GM23338 (cell line): ENCODE measurements at regions not wholly inside any gene's neighbourhood (a gene's known extent, or its start where the extent isn't known, plus 50 kb on each side); places are given as distances from the start of the nearest gene placed in this dataset.

ENCODE experiments used
- ATAC-seq: fragments of 200-7000 bp; cut with Tn5 transposase; 3 replicates; pipeline ENCODE4 v1.9.1; 2020
- DNase-seq: peaks from one replicate; pipeline ENCODE4 v3.0.0-alpha.2; 2015; ENCODE audit warnings: low spot score
- H2AFZ ChIP-seq: fragments of 200-600 bp; sonication (generic); 2 replicates; pipeline ENCODE4 v1.8.0; 2016; ENCODE audit warnings: antibody characterized with exemption, mild to moderate bottlenecking, moderate library complexity
- H3F3A ChIP-seq: fragments of 200-600 bp; sonication (generic); replicated peaks from 2 replicates; pipeline ENCODE4 v1.8.0; 2017; ENCODE audit warnings: antibody characterized with exemption, mixed run types, low read depth
- H3K27ac ChIP-seq: fragments of 200-600 bp; sonication (generic); 2 replicates; pipeline ENCODE4 v1.6.1; 2016; ENCODE audit warnings: low read depth
- H3K27me3 ChIP-seq: fragments of 200-600 bp; sonication (generic); 2 replicates; pipeline ENCODE4 v1.8.0; 2016; ENCODE audit warnings: mild to moderate bottlenecking, mixed run types, moderate library complexity; ENCODE audit not compliant: insufficient read depth
- H3K36me3 ChIP-seq: fragments of 200-600 bp; sonication (generic); 2 replicates; pipeline ENCODE4 v1.8.0; 2016; ENCODE audit warnings: mild to moderate bottlenecking; ENCODE audit not compliant: insufficient read depth
- H3K4me1 ChIP-seq: fragments of 200-600 bp; sonication (generic); 2 replicates; pipeline ENCODE4 v1.8.0; 2016; ENCODE audit warnings: mild to moderate bottlenecking, moderate library complexity; ENCODE audit not compliant: insufficient read depth
- H3K4me2 ChIP-seq: fragments of 200-600 bp; sonication (generic); 2 replicates; pipeline ENCODE4 v1.7.1; 2017; ENCODE audit warnings: mixed run types
- H3K4me3 ChIP-seq: fragments of 200-600 bp; sonication (generic); 2 replicates; pipeline ENCODE4 v1.6.1; 2016; ENCODE audit warnings: mixed run types
- H3K79me2 ChIP-seq: fragments of 200-600 bp; sonication (generic); replicated peaks from 2 replicates; pipeline ENCODE4 v1.8.0; 2017; ENCODE audit warnings: mild to moderate bottlenecking; ENCODE audit not compliant: insufficient read depth
- H3K9me2 ChIP-seq: fragments of 200-600 bp; sonication (generic); 2 replicates; pipeline ENCODE4 v1.8.0; 2017; ENCODE audit not compliant: insufficient read depth
- H4K20me1 ChIP-seq: fragments of 200-600 bp; sonication (generic); replicated peaks from 2 replicates; pipeline ENCODE4 v1.8.0; 2017; ENCODE audit warnings: mild to moderate bottlenecking; ENCODE audit not compliant: insufficient read depth
- H3K27ac Mint-ChIP-seq: 2 replicates; pipeline ENCODE4 v1.8.0; 2020; ENCODE audit warnings: inconsistent platforms, mild to moderate bottlenecking, moderate library complexity, mixed read lengths
- H3K27me3 Mint-ChIP-seq: 3 replicates; pipeline ENCODE4 v1.8.0; 2022; ENCODE audit warnings: low read depth, mild to moderate bottlenecking, moderate library complexity, mixed read lengths, inconsistent platforms; ENCODE audit not compliant: insufficient read depth, poor library complexity
- H3K36me3 Mint-ChIP-seq: 3 replicates; pipeline ENCODE4 v1.8.0; 2021; ENCODE audit warnings: low read depth, mild to moderate bottlenecking, inconsistent platforms, moderate library complexity, mixed read lengths
- H3K4me1 Mint-ChIP-seq: 3 replicates; pipeline ENCODE4 v1.8.0; 2020; ENCODE audit warnings: mild to moderate bottlenecking, inconsistent platforms, mixed read lengths
- H3K4me3 Mint-ChIP-seq: 3 replicates; pipeline ENCODE4 v1.8.0; 2021; ENCODE audit warnings: moderate library complexity, mild to moderate bottlenecking, inconsistent platforms, mixed read lengths
- H3K9me3 Mint-ChIP-seq: 3 replicates; pipeline ENCODE4 v1.8.0; 2020; ENCODE audit warnings: moderate library complexity, mild to moderate bottlenecking, inconsistent platforms, mixed read lengths
- EZH2 ChIP-seq: fragments of 200-600 bp; sonication (generic); IDR thresholded peaks from one replicate; pipeline ENCODE4 v1.8.0; 2017; ENCODE audit warnings: antibody characterized with exemption, mild to moderate bottlenecking, low read depth; ENCODE audit not compliant: unreplicated experiment
- EZH2phosphoT487 ChIP-seq: fragments of 200-600 bp; sonication (generic); IDR thresholded peaks from one replicate; pipeline ENCODE4 v1.8.1; 2018; ENCODE audit warnings: antibody characterized with exemption; ENCODE audit not compliant: unreplicated experiment
- JUNB ChIP-seq: IDR thresholded peaks from one replicate; pipeline ENCODE4 v1.6.1; 2016; ENCODE audit warnings: antibody characterized with exemption; ENCODE audit not compliant: unreplicated experiment
- NANOG ChIP-seq: IDR thresholded peaks from 2 replicates; pipeline ENCODE4 v1.6.1; 2016; ENCODE audit warnings: antibody characterized with exemption, borderline replicate concordance
- POLR2AphosphoS5 ChIP-seq: IDR thresholded peaks from 2 replicates; pipeline ENCODE4 v1.6.1; 2016; ENCODE audit warnings: antibody characterized with exemption, low read depth
- STAT1 ChIP-seq: IDR thresholded peaks from one replicate; pipeline ENCODE4 v1.6.1; 2016; ENCODE audit warnings: antibody characterized with exemption; ENCODE audit not compliant: unreplicated experiment
- ZNF114 ChIP-seq: fragments of 250-450 bp; sonication (Bioruptor Pico); IDR thresholded peaks from 2 replicates; pipeline ENCODE4 v1.5.0; 2020; ENCODE audit warnings: mild to moderate bottlenecking, moderate library complexity
- ZNF331 ChIP-seq: fragments of 250-450 bp; sonication (Bioruptor Pico); IDR thresholded peaks from 2 replicates; pipeline ENCODE4 v1.5.0; 2020; ENCODE audit warnings: low read depth, mild to moderate bottlenecking, moderate library complexity
- TF ChIP-seq, protein P1 (sequence below): IDR thresholded peaks from 2 replicates; pipeline ENCODE4 v1.6.1; 2016; ENCODE audit warnings: antibody characterized with exemption
- TF ChIP-seq, protein P2 (sequence below), 2 experiments: fragments of 200-600 bp in 1 of 2; sonication (generic) in 1 of 2; conservative IDR thresholded peaks; 2 replicates each; pipeline versions ENCODE4 v1.5.1 to v1.6.1; 2016 to 2017; ENCODE audit warnings: antibody characterized with exemption in 2 of 2, low read depth in 2 of 2, mild to moderate bottlenecking in 2 of 2, moderate library complexity in 1 of 2
- TF ChIP-seq, protein P3 (sequence below): IDR thresholded peaks from one replicate; pipeline ENCODE4 v1.6.1; 2018; ENCODE audit warnings: antibody characterized with exemption; ENCODE audit not compliant: unreplicated experiment

DNA sequence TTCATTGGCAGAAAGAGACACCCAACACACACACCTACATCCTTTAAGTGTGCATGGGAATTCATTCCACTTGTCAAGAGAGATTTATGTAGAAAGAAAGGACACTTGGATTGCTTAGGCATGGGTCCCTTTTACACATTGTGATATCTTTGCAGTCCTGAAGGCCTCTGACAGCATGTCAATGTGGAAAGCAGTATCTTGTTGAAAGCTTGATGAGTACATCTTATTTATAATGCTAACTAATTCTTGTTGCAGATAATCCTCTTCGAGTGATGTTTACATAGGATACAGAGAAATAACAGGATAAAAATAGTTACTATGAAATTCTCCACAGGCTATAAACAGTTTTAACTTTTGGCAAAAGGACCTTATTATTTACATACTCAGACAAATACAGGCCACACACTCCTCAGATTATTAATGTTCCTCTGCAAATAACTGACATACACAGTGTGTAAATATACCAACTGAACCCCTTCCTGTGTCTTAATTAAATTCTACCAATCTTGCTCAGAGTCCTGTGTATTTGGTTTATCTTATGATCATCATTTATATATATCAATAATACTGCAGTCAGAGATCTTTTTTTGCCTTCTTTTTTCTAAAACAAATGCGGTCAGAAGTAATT is 111.8 kb upstream of the DIO2 start (continued):
- TF ChIP-seq EZH2phosphoT487 (no peak), ZNF331 (no peak), ZNF114 (CRISPR knock-in tag) (no peak), STAT1 (no peak), EZH2 (no peak), JUNB (no peak)
- TF ChIP-seq, protein P1, sequence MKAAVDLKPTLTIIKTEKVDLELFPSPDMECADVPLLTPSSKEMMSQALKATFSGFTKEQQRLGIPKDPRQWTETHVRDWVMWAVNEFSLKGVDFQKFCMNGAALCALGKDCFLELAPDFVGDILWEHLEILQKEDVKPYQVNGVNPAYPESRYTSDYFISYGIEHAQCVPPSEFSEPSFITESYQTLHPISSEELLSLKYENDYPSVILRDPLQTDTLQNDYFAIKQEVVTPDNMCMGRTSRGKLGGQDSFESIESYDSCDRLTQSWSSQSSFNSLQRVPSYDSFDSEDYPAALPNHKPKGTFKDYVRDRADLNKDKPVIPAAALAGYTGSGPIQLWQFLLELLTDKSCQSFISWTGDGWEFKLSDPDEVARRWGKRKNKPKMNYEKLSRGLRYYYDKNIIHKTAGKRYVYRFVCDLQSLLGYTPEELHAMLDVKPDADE: no peak
- TF ChIP-seq, protein P2, sequence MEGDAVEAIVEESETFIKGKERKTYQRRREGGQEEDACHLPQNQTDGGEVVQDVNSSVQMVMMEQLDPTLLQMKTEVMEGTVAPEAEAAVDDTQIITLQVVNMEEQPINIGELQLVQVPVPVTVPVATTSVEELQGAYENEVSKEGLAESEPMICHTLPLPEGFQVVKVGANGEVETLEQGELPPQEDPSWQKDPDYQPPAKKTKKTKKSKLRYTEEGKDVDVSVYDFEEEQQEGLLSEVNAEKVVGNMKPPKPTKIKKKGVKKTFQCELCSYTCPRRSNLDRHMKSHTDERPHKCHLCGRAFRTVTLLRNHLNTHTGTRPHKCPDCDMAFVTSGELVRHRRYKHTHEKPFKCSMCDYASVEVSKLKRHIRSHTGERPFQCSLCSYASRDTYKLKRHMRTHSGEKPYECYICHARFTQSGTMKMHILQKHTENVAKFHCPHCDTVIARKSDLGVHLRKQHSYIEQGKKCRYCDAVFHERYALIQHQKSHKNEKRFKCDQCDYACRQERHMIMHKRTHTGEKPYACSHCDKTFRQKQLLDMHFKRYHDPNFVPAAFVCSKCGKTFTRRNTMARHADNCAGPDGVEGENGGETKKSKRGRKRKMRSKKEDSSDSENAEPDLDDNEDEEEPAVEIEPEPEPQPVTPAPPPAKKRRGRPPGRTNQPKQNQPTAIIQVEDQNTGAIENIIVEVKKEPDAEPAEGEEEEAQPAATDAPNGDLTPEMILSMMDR (conservative IDR thresholded peaks at IDR 0.05; ENCODE audit: low read depth in 2 of 2): no peak

DNA sequence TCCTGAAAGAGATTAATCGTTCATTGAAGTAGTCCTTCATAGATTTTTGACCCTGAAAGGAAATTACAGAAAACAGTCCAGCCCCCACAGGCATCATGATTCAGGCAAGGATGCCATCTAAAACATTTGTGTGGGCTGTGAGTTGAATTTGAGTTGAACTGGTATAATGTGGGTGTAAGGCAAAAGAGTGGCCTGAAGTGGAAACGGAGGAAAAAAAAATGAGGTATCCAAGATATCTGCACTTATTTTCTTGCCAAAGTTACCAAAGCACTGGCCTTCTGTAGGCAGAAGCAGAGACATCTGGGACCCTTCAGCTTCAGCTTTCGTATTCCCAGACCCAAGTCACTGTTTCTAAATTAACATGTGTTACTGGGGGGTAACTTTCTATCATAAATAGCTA is 105.1 kb upstream of the DIO2 start:
- no peaks in the 10 kb centered on the region for H3K79me2 ChIP-seq
- peak overlapping the region; percentile 47 for H3K27ac Mint-ChIP-seq
- H3K36me3 Mint-ChIP-seq: no peaks in the 10 kb centered on the region; the same call in 2 of the 3 replicates
- H3K27me3 Mint-ChIP-seq: peaks cover 2% of the 10 kb centered on the region
- TF ChIP-seq STAT1 (no peak), NANOG (no peak), POLR2AphosphoS5 (no peak)
- TF ChIP-seq, protein P1: no peak
- TF ChIP-seq, protein P2 (conservative IDR thresholded peaks at IDR 0.05; ENCODE audit: low read depth in 2 of 2): no peak
- TF ChIP-seq, protein P3, sequence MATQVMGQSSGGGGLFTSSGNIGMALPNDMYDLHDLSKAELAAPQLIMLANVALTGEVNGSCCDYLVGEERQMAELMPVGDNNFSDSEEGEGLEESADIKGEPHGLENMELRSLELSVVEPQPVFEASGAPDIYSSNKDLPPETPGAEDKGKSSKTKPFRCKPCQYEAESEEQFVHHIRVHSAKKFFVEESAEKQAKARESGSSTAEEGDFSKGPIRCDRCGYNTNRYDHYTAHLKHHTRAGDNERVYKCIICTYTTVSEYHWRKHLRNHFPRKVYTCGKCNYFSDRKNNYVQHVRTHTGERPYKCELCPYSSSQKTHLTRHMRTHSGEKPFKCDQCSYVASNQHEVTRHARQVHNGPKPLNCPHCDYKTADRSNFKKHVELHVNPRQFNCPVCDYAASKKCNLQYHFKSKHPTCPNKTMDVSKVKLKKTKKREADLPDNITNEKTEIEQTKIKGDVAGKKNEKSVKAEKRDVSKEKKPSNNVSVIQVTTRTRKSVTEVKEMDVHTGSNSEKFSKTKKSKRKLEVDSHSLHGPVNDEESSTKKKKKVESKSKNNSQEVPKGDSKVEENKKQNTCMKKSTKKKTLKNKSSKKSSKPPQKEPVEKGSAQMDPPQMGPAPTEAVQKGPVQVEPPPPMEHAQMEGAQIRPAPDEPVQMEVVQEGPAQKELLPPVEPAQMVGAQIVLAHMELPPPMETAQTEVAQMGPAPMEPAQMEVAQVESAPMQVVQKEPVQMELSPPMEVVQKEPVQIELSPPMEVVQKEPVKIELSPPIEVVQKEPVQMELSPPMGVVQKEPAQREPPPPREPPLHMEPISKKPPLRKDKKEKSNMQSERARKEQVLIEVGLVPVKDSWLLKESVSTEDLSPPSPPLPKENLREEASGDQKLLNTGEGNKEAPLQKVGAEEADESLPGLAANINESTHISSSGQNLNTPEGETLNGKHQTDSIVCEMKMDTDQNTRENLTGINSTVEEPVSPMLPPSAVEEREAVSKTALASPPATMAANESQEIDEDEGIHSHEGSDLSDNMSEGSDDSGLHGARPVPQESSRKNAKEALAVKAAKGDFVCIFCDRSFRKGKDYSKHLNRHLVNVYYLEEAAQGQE: no peak
- H3K4me2 ChIP-seq: no peak overlapping the region
- H3K4me3 Mint-ChIP-seq: no peak overlapping the region
- no peaks in the 10 kb centered on the region for H3K36me3 ChIP-seq
- no peaks in the 10 kb centered on the region; the same call in 1 of the 2 replicates for H3K9me2 ChIP-seq
- H4K20me1 ChIP-seq: no peaks in the 10 kb centered on the region
- DNase-seq (no peak), ATAC-seq (no peak)
- H3K4me1 ChIP-seq: peaks cover 6% of the 10 kb centered on the region; the same call in 1 of the 2 replicates
- H2AFZ ChIP-seq: no peak overlapping the region; the same call in 1 of the 2 replicates
- no peaks in the 10 kb centered on the region for H3K27me3 ChIP-seq
- H3K27ac ChIP-seq: no peak overlapping the region
- peaks cover 13% of the 10 kb centered on the region; the same call in 2 of the 3 replicates for H3K4me1 Mint-ChIP-seq
- no peak overlapping the region for H3K4me3 ChIP-seq
- H3F3A ChIP-seq: no peaks in the 10 kb centered on the region
- peaks cover 4% of the 10 kb centered on the region; the same call in 1 of the 3 replicates for H3K9me3 Mint-ChIP-seq
